GM23338 (cell line): ENCODE measurements at regions not wholly inside any gene's neighbourhood (a gene's known extent, or its start where the extent isn't known, plus 50 kb on each side); places are given as distances from the start of the nearest gene placed in this dataset.

Source experiments
- CREB1 ChIP-seq: fragments of 250-450 bp; sonication (Bioruptor Pico); IDR thresholded peaks from 2 replicates; pipeline ENCODE4 v1.5.0; 2020; ENCODE audit warnings: low read depth, mild to moderate bottlenecking, moderate library complexity
- EZH2 ChIP-seq: fragments of 200-600 bp; sonication (generic); IDR thresholded peaks from one replicate; pipeline ENCODE4 v1.8.0; 2017; ENCODE audit warnings: antibody characterized with exemption, mild to moderate bottlenecking, low read depth; ENCODE audit not compliant: unreplicated experiment
- EZH2phosphoT487 ChIP-seq: fragments of 200-600 bp; sonication (generic); IDR thresholded peaks from one replicate; pipeline ENCODE4 v1.8.1; 2018; ENCODE audit warnings: antibody characterized with exemption; ENCODE audit not compliant: unreplicated experiment
- JUNB ChIP-seq: IDR thresholded peaks from one replicate; pipeline ENCODE4 v1.6.1; 2016; ENCODE audit warnings: antibody characterized with exemption; ENCODE audit not compliant: unreplicated experiment
- POLR2AphosphoS5 ChIP-seq: IDR thresholded peaks from 2 replicates; pipeline ENCODE4 v1.6.1; 2016; ENCODE audit warnings: antibody characterized with exemption, low read depth
- REST ChIP-seq: IDR thresholded peaks from one replicate; pipeline ENCODE4 v1.6.1; 2018; ENCODE audit warnings: antibody characterized with exemption; ENCODE audit not compliant: unreplicated experiment
- TF ChIP-seq, protein P1 (sequence below), 2 experiments: fragments of 200-600 bp in 1 of 2; sonication (generic) in 1 of 2; conservative IDR thresholded peaks; 2 replicates each; pipeline versions ENCODE4 v1.5.1 to v1.6.1; 2016 to 2017; ENCODE audit warnings: antibody characterized with exemption in 2 of 2, low read depth in 2 of 2, mild to moderate bottlenecking in 2 of 2, moderate library complexity in 1 of 2

- TF ChIP-seq, protein P1, sequence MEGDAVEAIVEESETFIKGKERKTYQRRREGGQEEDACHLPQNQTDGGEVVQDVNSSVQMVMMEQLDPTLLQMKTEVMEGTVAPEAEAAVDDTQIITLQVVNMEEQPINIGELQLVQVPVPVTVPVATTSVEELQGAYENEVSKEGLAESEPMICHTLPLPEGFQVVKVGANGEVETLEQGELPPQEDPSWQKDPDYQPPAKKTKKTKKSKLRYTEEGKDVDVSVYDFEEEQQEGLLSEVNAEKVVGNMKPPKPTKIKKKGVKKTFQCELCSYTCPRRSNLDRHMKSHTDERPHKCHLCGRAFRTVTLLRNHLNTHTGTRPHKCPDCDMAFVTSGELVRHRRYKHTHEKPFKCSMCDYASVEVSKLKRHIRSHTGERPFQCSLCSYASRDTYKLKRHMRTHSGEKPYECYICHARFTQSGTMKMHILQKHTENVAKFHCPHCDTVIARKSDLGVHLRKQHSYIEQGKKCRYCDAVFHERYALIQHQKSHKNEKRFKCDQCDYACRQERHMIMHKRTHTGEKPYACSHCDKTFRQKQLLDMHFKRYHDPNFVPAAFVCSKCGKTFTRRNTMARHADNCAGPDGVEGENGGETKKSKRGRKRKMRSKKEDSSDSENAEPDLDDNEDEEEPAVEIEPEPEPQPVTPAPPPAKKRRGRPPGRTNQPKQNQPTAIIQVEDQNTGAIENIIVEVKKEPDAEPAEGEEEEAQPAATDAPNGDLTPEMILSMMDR (conservative IDR thresholded peaks at IDR 0.05; ENCODE audit: low read depth in 2 of 2) = no peak
- no peak for TF ChIP-seq CREB1 (CRISPR knock-in tag)
- no peak for TF ChIP-seq REST
- no peak for TF ChIP-seq POLR2AphosphoS5
- TF ChIP-seq EZH2 = no peak
- TF ChIP-seq EZH2phosphoT487 = no peak
- no peak for TF ChIP-seq JUNB
Observed at GRCh38 chr10:132468216-132468615, 69.4 kb upstream of the INPP5A start.
